Vagina (tissue), 2 donors: ENCODE measurements at regions not wholly inside any gene's neighbourhood (a gene's known extent, or its start where the extent isn't known, plus 50 kb on each side); places are given as distances from the start of the nearest gene placed in this dataset.
A peak's percentile ranks its signal among the peaks of the same experiment; 100 is the strongest.

Source experiments
- DNase-seq, 2 donors: peaks; one replicate each; pipeline ENCODE4 v3.0.0-alpha.2; 2017; ENCODE audit errors: extremely low spot score in 2 of 2
- H3K27ac ChIP-seq: fragments of 200-600 bp; sonication (generic); one replicate; pipeline ENCODE4 v1.5.1; 2019
- H3K27me3 ChIP-seq: fragments of 200-600 bp; sonication (generic); one replicate; pipeline ENCODE4 v1.5.1; 2019
- H3K36me3 ChIP-seq, 2 donors: fragments of 200-600 bp; sonication (generic); one replicate each; pipeline ENCODE4 v1.5.1; 2017 to 2019
- H3K4me1 ChIP-seq: fragments of 200-600 bp; sonication (generic); one replicate; pipeline ENCODE4 v1.5.1; 2019
- H3K4me3 ChIP-seq, 2 donors: fragments of 200-600 bp; sonication (generic); 1 replicate in 1 of 2; 2 replicates in 1 of 2; pipeline ENCODE4 v1.5.1; 2016 to 2019
- H3K9me3 ChIP-seq: fragments of 200-600 bp; sonication (generic); one replicate; pipeline ENCODE4 v1.5.1; 2019
- POLR2A ChIP-seq, 2 donors: fragments of 450-650 bp; IDR thresholded peaks; one replicate each; pipeline ENCODE4 v1.6.1; 2017; ENCODE audit warnings: antibody characterized with exemption in 2 of 2, mild to moderate bottlenecking in 2 of 2, moderate library complexity in 2 of 2
- POLR2AphosphoS5 ChIP-seq, 2 donors: sonication (generic); formaldehyde crosslinking; IDR thresholded peaks; one replicate each; pipeline ENCODE4 v1.9.0; 2017; ENCODE audit warnings: antibody characterized with exemption in 2 of 2, mild to moderate bottlenecking in 2 of 2, low read depth in 1 of 2; ENCODE audit not compliant: insufficient read depth in 1 of 2
- intact Hi-C: fragments of 100-400 bp; cut with DNase I; formaldehyde crosslinking; loops from one replicate; pipeline ENCODE4 v1.15.1; 2023
- TF ChIP-seq, protein P1 (sequence below), 3 experiments: fragments of 450-650 bp in 2 of 3; fragments of 200-600 bp in 1 of 3; sonication (generic) in 1 of 3; IDR thresholded peaks; one replicate each; pipeline ENCODE4 v1.5.1; 2017 to 2019; ENCODE audit warnings: antibody characterized with exemption in 3 of 3, mild to moderate bottlenecking in 2 of 3, moderate library complexity in 2 of 3

DNA sequence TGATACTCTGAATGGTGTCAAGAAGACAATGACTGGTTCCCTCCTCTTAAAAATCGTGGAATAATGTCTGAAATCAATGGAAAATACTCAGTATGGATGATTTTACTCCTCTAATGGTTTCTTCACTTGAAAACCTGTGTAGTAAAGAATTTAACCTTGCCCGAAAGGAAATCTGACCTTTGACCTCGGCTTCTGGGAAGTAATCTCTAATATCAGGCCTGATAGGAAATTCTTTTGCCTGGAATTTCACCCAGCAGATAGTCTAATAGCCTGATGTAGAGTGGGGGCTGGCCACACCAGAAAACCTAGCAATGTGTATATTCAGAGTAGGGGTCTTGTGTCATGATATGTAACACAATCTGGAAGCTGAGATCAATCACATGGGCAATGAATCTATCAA, 91.5 kb upstream of the GOLIM4 start:
- Histone ChIP-seq H3K9me3 (no peaks in the 10 kb centered on the region), H3K27me3 (no peaks in the 10 kb centered on the region), H3K27ac (no peak overlapping the region), H3K4me1 (no peaks in the 10 kb centered on the region), H3K4me3 (no peak overlapping the region), H3K36me3 (no peaks in the 10 kb centered on the region)
- no peak for DNase-seq
- no peak for TF ChIP-seq POLR2A (IDR thresholded peaks at IDR 0.05)
- intact Hi-C loops, result no loop called here

GRCh38 chr3:168186293-168186983, 90.7 kb upstream of the GOLIM4 start:
- intact Hi-C loops, result no loop called here
- Histone ChIP-seq H3K27me3 (no peaks in the 10 kb centered on the region), H3K4me1 (no peaks in the 10 kb centered on the region), H3K27ac (no peak overlapping the region), H3K36me3 (no peaks in the 10 kb centered on the region), H3K9me3 (no peaks in the 10 kb centered on the region), H3K4me3 (no peak overlapping the region)
- TF ChIP-seq, protein P1, sequence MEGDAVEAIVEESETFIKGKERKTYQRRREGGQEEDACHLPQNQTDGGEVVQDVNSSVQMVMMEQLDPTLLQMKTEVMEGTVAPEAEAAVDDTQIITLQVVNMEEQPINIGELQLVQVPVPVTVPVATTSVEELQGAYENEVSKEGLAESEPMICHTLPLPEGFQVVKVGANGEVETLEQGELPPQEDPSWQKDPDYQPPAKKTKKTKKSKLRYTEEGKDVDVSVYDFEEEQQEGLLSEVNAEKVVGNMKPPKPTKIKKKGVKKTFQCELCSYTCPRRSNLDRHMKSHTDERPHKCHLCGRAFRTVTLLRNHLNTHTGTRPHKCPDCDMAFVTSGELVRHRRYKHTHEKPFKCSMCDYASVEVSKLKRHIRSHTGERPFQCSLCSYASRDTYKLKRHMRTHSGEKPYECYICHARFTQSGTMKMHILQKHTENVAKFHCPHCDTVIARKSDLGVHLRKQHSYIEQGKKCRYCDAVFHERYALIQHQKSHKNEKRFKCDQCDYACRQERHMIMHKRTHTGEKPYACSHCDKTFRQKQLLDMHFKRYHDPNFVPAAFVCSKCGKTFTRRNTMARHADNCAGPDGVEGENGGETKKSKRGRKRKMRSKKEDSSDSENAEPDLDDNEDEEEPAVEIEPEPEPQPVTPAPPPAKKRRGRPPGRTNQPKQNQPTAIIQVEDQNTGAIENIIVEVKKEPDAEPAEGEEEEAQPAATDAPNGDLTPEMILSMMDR (IDR thresholded peaks at IDR 0.05), result no peak
- no peak for TF ChIP-seq POLR2A (IDR thresholded peaks at IDR 0.05)
- TF ChIP-seq POLR2AphosphoS5 (IDR thresholded peaks at IDR 0.05; ENCODE audit: insufficient read depth in 1 of 2, low read depth in 1 of 2), result no peak
- no peak for DNase-seq

DNA sequence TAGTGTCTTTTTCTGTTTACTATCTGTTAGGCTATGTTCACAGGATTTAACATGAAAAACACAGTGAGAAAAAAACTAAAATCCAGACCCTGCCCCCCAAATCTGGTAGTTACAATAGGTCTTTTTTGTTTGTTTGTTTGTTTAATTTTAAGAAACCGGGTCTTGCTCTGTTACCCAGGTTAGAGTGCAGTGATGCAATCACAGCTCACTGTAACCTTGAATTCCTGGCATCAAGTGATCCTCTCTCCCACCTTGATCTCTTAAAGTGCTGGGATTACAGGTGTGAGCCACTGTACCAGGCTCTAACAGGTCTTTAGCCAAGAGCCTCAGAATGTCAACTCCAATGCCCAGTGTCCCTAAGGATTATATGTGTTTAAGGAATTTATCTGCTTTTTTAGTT, 88.0 kb upstream of the GOLIM4 start:
- H3K9me3 ChIP-seq, result no peaks in the 10 kb centered on the region
- H3K27ac ChIP-seq, result no peak overlapping the region
- H3K36me3 ChIP-seq, result no peaks in the 10 kb centered on the region
- H3K27me3 ChIP-seq, result no peaks in the 10 kb centered on the region
- intact Hi-C loops, result no loop called here
- no peak overlapping the region for H3K4me3 ChIP-seq
- no peaks in the 10 kb centered on the region for H3K4me1 ChIP-seq
- no peak for DNase-seq
- TF ChIP-seq POLR2A (IDR thresholded peaks at IDR 0.05) (no peak), POLR2AphosphoS5 (IDR thresholded peaks at IDR 0.05; ENCODE audit: insufficient read depth in 1 of 2, low read depth in 1 of 2) (no peak)
- TF ChIP-seq, protein P1 (IDR thresholded peaks at IDR 0.05), result no peak

- Histone ChIP-seq H3K4me1 (no peaks in the 10 kb centered on the region), H3K27ac (no peak overlapping the region), H3K27me3 (no peaks in the 10 kb centered on the region), H3K9me3 (no peaks in the 10 kb centered on the region), H3K4me3 (no peak overlapping the region), H3K36me3 (no peaks in the 10 kb centered on the region)
- DNase-seq, result no peak
- TF ChIP-seq POLR2A (IDR thresholded peaks at IDR 0.05) (no peak), POLR2AphosphoS5 (IDR thresholded peaks at IDR 0.05; ENCODE audit: insufficient read depth in 1 of 2, low read depth in 1 of 2) (no peak)
- TF ChIP-seq, protein P1 (IDR thresholded peaks at IDR 0.05), result no peak
- intact Hi-C loops, result no loop called here
Measured at GRCh38 chr3:168168743-168169142, 73.0 kb upstream of the GOLIM4 start.

- no peaks in the 10 kb centered on the region for H3K36me3 ChIP-seq
- peak overlapping the region; percentile 30 for H3K27ac ChIP-seq
- no peaks in the 10 kb centered on the region for H3K9me3 ChIP-seq
- H3K4me1 ChIP-seq, result peaks cover 14% of the 10 kb centered on the region
- no peak for DNase-seq
- TF ChIP-seq, protein P1 (IDR thresholded peaks at IDR 0.05), result peak; percentile 50 to 89 (median 58)
- no peak for TF ChIP-seq POLR2A (IDR thresholded peaks at IDR 0.05)
- TF ChIP-seq POLR2AphosphoS5 (IDR thresholded peaks at IDR 0.05; ENCODE audit: insufficient read depth in 1 of 2, low read depth in 1 of 2), result peak in 1 of 2 donors; percentile 44
- intact Hi-C loops, result no loop called here
- no peaks in the 10 kb centered on the region for H3K27me3 ChIP-seq
- H3K4me3 ChIP-seq, result no peak overlapping the region
Measured at GRCh38 chr3:168165390-168166269, 69.9 kb upstream of the GOLIM4 start.
